Erythroblast (primary cell): ENCODE measurements at regions not wholly inside any gene's neighbourhood (a gene's known extent, or its start where the extent isn't known, plus 50 kb on each side); places are given as distances from the start of the nearest gene placed in this dataset.

Source experiments
- GATA1 ChIP-seq: IDR thresholded peaks from 2 replicates; pipeline ENCODE4 v1.6.1; 2011; ENCODE audit warnings: low read depth, mild to moderate bottlenecking, control low read depth, low read length, moderate library complexity
- POLR2A ChIP-seq: IDR thresholded peaks from 2 replicates; pipeline ENCODE4 v1.6.1; 2011; ENCODE audit warnings: mild to moderate bottlenecking, low read length

- no peak for TF ChIP-seq POLR2A
- TF ChIP-seq GATA1 = no peak
Measured at GRCh38 chrX:40476958-40477357, 103.8 kb upstream of the ATP6AP2 start.
